Hepatocyte (in vitro differentiated cells): ENCODE measurements at regions not wholly inside any gene's neighbourhood (a gene's known extent, or its start where the extent isn't known, plus 50 kb on each side); places are given as distances from the start of the nearest gene placed in this dataset. TPM values are rescaled to one million over a fixed set of nuclear protein-coding genes. Genes with fewer than 3 reads are reported as not detected.

Source experiments
- small RNA-seq: library from RNA; depleted of rRNA; stranded (forward); fragments of <200 nt; gene quantifications from one replicate; pipeline ENCODE3, GENCODE V24; 2014

Small RNA genes in the stretch of these regions (small RNA-seq; reads per million reads assigned to genes)
- gene RN7SKP19 (not detected), gene RNA5SP50 (not detected), gene RNU4ATAC8P (not detected), gene RNU6-1246P (not detected)
